ENCODE measurements at regions not wholly inside any gene's neighbourhood (a gene's known extent, or its start where the extent isn't known, plus 50 kb on each side); places are given as distances from the start of the nearest gene placed in this dataset.
"Not testable (repeated sequence)": the region's sequence is repeated elsewhere in the genome, so short reads cannot be mapped to it uniquely, and the experiment has no call there.

DNA sequence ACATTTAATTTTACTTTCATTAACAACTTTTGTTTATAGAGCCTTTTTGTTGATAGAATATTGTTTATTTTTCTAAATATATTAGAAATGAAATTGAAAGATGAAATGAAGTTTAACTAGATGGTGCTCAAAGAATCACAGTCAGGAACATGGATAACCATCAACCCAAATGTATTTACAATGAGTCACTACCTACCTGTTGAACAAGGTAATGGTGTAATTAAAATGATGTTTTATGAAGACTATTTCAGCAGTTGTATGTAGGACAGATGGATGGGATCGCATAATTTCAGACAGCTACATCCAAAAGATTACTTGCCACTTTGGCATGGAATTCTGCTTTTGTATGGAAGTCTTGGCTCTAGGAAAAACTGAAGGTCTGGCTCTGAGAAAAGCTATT is 403.6 kb upstream of the SLC10A2 start:
- no peak overlapping the region for H3K27ac ChIP-seq
- no peaks in the 10 kb centered on the region for H3K4me1 ChIP-seq
- intact Hi-C loops (cut with DNase I): no loop called here
- no peaks in the 10 kb centered on the region for H3K36me3 ChIP-seq
- H3K27me3 ChIP-seq: no peaks in the 10 kb centered on the region
- no peaks in the 10 kb centered on the region for H3K9me3 ChIP-seq
- DNase-seq: no peak
- no peak for TF ChIP-seq POLR2AphosphoS5 (IDR thresholded peaks at IDR 0.05)
- TF ChIP-seq POLR2A (IDR thresholded peaks at IDR 0.05): no peak
- no peak for TF ChIP-seq EP300 (IDR thresholded peaks at IDR 0.05)
- no peak for TF ChIP-seq CTCF (IDR thresholded peaks at IDR 0.05)
- H3K4me3 ChIP-seq: no peak overlapping the region
- WGBS, 2 donors: 90 to 94% methylated on average over 1 of the region's 1 CpG

- intact Hi-C loops (cut with DNase I): no loop called here
- DNase-seq: no peak
- no peak for TF ChIP-seq CTCF (IDR thresholded peaks at IDR 0.05)
- TF ChIP-seq POLR2AphosphoS5 (IDR thresholded peaks at IDR 0.05): no peak
- no peak for TF ChIP-seq EP300 (IDR thresholded peaks at IDR 0.05)
- TF ChIP-seq POLR2A (IDR thresholded peaks at IDR 0.05): no peak
- 89 to 91% methylated on average over 5 of the region's 5 CpGs for WGBS, 2 donors
- Histone ChIP-seq H3K27ac (no peak overlapping the region), H3K4me1 (no peaks in the 10 kb centered on the region), H3K36me3 (no peaks in the 10 kb centered on the region), H3K27me3 (no peaks in the 10 kb centered on the region), H3K9me3 (no peaks in the 10 kb centered on the region), H3K4me3 (no peak overlapping the region)
These were observed 400.5 kb upstream of the SLC10A2 start for GRCh38 chr13:103466761-103467160.

GRCh38 chr13:103460246-103460645 is 394.0 kb upstream of the SLC10A2 start:
- H3K27me3 ChIP-seq; H3K4me1 ChIP-seq; intact Hi-C loops (cut with DNase I); H3K9me3 ChIP-seq; DNase-seq; H3K27ac ChIP-seq; H3K4me3 ChIP-seq; H3K36me3 ChIP-seq: not testable (repeated sequence)
- 71 to 79% methylated on average over 2 to 3 of the region's 3 CpGs for WGBS, 2 donors

GRCh38 chr13:103457050-103457449 is 390.8 kb upstream of the SLC10A2 start:
- H3K4me3 ChIP-seq; H3K27me3 ChIP-seq; DNase-seq; H3K9me3 ChIP-seq; H3K4me1 ChIP-seq; H3K27ac ChIP-seq; H3K36me3 ChIP-seq; intact Hi-C loops (cut with DNase I): not testable (repeated sequence)
- 95 to 97% methylated on average over 14 of the region's 14 CpGs for WGBS, 2 donors

DNA sequence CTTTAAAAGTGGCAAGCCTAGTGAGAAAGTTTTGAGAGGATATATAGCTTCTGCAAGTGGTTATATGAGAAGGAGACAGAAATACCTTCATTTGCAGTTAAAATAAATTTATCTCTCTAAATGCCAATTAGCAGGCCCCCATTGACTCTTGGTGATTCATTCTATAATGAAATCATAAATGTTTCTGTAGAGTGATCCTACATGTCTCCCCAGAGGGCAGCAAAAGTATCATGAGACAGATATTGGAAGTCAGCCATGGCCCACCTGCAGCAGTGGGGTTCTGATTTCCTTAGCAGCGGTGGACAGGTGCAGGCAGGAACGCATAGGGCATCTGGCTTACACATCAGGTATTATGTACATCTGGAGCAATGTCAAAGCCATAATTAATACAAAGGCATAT is 385.4 kb upstream of the SLC10A2 start:
- no peak for DNase-seq
- Histone ChIP-seq H3K27ac (no peak overlapping the region), H3K9me3 (no peaks in the 10 kb centered on the region), H3K36me3 (no peaks in the 10 kb centered on the region), H3K27me3 (no peaks in the 10 kb centered on the region), H3K4me3 (no peak overlapping the region), H3K4me1 (no peaks in the 10 kb centered on the region)
- no peak for TF ChIP-seq CTCF (IDR thresholded peaks at IDR 0.05)
- intact Hi-C loops (cut with DNase I): no loop called here
- 78 to 85% methylated on average over 2 of the region's 2 CpGs for WGBS, 2 donors

- no peak for DNase-seq
- H3K9me3 ChIP-seq: no peaks in the 10 kb centered on the region
- H3K4me1 ChIP-seq: no peaks in the 10 kb centered on the region
- TF ChIP-seq POLR2A (IDR thresholded peaks at IDR 0.05): no peak
- no peak for TF ChIP-seq CTCF (IDR thresholded peaks at IDR 0.05)
- no peak for TF ChIP-seq EP300 (IDR thresholded peaks at IDR 0.05)
- no peak for TF ChIP-seq POLR2AphosphoS5 (IDR thresholded peaks at IDR 0.05)
- no peaks in the 10 kb centered on the region for H3K36me3 ChIP-seq
- intact Hi-C loops (cut with DNase I): no loop called here
- H3K27ac ChIP-seq: no peak overlapping the region
- no peaks in the 10 kb centered on the region for H3K27me3 ChIP-seq
- H3K4me3 ChIP-seq: no peak overlapping the region
- WGBS, 2 donors: 90% methylated on average over 4 of the region's 4 CpGs
These were observed 377.4 kb upstream of the SLC10A2 start for GRCh38 chr13:103443604-103444003.
